ENCODE measurements at regions not wholly inside any gene's neighbourhood (a gene's known extent, or its start where the extent isn't known, plus 50 kb on each side); places are given as distances from the start of the nearest gene placed in this dataset.

DNA sequence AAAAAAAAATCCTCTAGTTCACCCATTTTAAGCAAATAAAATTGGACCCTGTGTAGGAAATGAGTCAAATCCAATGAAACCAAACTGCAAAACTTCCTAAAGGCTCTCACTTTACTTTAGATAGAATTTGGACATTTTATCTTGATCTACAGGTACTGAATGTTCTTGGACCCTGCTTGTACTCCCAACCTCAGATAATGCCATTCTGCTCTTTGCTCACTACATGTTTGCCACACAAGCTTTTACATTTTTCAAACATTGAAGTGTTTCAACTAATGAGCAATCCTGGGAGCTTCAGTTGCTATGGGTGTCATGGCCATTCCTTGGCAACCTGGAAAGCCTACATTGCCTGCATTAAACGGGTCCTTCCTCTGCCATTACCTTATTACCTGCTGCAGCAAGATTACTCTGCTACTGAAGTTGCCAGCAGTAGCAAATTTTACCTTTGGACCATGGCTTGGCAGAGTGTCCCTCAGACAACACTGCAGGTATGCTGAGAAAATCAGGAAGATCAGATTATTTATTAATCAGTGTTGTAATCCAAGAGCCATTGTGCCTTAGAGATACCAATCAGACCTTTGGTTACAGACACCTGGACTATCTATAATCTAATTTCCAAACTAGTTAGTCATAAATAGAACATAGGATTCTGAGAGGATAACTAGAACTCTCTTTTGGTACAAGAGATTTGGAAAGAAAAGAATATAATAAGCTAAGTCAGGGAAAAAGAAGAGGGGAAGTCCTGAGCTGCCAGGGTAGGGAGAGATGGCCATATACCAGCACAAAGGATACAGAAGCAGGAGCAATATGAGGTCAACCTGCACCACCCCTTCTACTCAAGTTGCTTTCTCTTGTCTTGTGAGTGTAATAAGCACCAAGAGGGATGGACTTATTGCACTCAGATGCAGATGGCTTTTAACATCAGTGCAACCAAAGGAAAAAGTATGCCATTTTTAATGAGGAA lies 293.3 kb upstream of the TFPI start:
- H3K27me3 ChIP-seq (ENCODE audit: control insufficient read depth in 2 of 2, insufficient read depth in 2 of 2, low read length in 2 of 2), result no peaks in the 10 kb centered on the region
- H4K20me1 ChIP-seq (ENCODE audit: insufficient read depth, low read length), result no peaks in the 10 kb centered on the region
- Mint-ChIP-seq H3K27ac (no peak overlapping the region), H3K36me3 (no peaks in the 10 kb centered on the region), H3K4me1 (no peaks in the 10 kb centered on the region), H3K27me3 (ENCODE audit: low read depth in 3 of 3) (peaks cover 0 to 3% (median 0%) of the 10 kb centered on the region in 3 donors), H3K9me3 (peaks cover 0 to 3% (median 0%) of the 10 kb centered on the region in 7 donors), H3K4me3 (no peak overlapping the region)
- 82% methylated on average over 1 of the region's 1 CpG for WGBS (ENCODE audit: insufficient coverage)
- no peak overlapping the region for H2AFZ ChIP-seq (ENCODE audit: insufficient read depth, low read depth, low read length, poor library complexity, severe bottlenecking)
- H3K27ac ChIP-seq (ENCODE audit: low read depth in 1 of 2, low read length in 2 of 2), result no peak overlapping the region
- no peaks in the 10 kb centered on the region for H3K36me3 ChIP-seq (replicated peaks in 1 of 2; ENCODE audit: control insufficient read depth in 1 of 2, insufficient read depth in 2 of 2, low read length in 2 of 2)
- H3K9me3 ChIP-seq (replicated peaks in 1 of 2; ENCODE audit: control insufficient read depth in 1 of 2, insufficient read depth in 1 of 2, low read length in 2 of 2), result no peaks in the 10 kb centered on the region
- no peak overlapping the region for H3K9ac ChIP-seq (ENCODE audit: insufficient read depth, low read length, poor library complexity, severe bottlenecking)
- H3K4me2 ChIP-seq (replicated peaks; ENCODE audit: extremely low read depth, low read length, poor library complexity, severe bottlenecking), result no peak overlapping the region
- no peak overlapping the region for H3K4me3 ChIP-seq (replicated peaks in 1 of 3; ENCODE audit: low read depth in 2 of 3, low read length in 3 of 3)
- no peaks in the 10 kb centered on the region for H3K79me2 ChIP-seq (ENCODE audit: insufficient read depth, low read length)
- TF ChIP-seq, protein P1, sequence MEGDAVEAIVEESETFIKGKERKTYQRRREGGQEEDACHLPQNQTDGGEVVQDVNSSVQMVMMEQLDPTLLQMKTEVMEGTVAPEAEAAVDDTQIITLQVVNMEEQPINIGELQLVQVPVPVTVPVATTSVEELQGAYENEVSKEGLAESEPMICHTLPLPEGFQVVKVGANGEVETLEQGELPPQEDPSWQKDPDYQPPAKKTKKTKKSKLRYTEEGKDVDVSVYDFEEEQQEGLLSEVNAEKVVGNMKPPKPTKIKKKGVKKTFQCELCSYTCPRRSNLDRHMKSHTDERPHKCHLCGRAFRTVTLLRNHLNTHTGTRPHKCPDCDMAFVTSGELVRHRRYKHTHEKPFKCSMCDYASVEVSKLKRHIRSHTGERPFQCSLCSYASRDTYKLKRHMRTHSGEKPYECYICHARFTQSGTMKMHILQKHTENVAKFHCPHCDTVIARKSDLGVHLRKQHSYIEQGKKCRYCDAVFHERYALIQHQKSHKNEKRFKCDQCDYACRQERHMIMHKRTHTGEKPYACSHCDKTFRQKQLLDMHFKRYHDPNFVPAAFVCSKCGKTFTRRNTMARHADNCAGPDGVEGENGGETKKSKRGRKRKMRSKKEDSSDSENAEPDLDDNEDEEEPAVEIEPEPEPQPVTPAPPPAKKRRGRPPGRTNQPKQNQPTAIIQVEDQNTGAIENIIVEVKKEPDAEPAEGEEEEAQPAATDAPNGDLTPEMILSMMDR (IDR thresholded peaks at IDR 0.05), result no peak
- no peak for DNase-seq
- no peaks in the 10 kb centered on the region for H3K4me1 ChIP-seq (ENCODE audit: control insufficient read depth in 1 of 2, insufficient read depth in 2 of 2, low read length in 2 of 2)
- intact Hi-C loops (cut with micrococcal nuclease), result no loop called here

GRCh38 chr2:187851955-187852561 lies 297.8 kb upstream of the TFPI start:
- H3K27me3 ChIP-seq (ENCODE audit: control insufficient read depth in 2 of 2, insufficient read depth in 2 of 2, low read length in 2 of 2), result no peaks in the 10 kb centered on the region
- no peak overlapping the region for H3K9ac ChIP-seq (ENCODE audit: insufficient read depth, low read length, poor library complexity, severe bottlenecking)
- H3K4me1 Mint-ChIP-seq, result no peaks in the 10 kb centered on the region
- H3K9me3 Mint-ChIP-seq, result peaks cover 0 to 3% (median 0%) of the 10 kb centered on the region in 7 donors
- no peaks in the 10 kb centered on the region for H4K20me1 ChIP-seq (ENCODE audit: insufficient read depth, low read length)
- H3K79me2 ChIP-seq (ENCODE audit: insufficient read depth, low read length), result no peaks in the 10 kb centered on the region
- no peak for DNase-seq
- 63% methylated on average over 2 of the region's 5 CpGs for WGBS (ENCODE audit: insufficient coverage)
- H2AFZ ChIP-seq (ENCODE audit: insufficient read depth, low read depth, low read length, poor library complexity, severe bottlenecking), result no peak overlapping the region
- H3K27ac Mint-ChIP-seq, result no peak overlapping the region
- H3K36me3 Mint-ChIP-seq, result no peaks in the 10 kb centered on the region
- H3K4me3 ChIP-seq (replicated peaks in 1 of 3; ENCODE audit: low read depth in 2 of 3, low read length in 3 of 3), result no peak overlapping the region
- TF ChIP-seq, protein P1 (IDR thresholded peaks at IDR 0.05), result no peak
- no peaks in the 10 kb centered on the region for H3K36me3 ChIP-seq (replicated peaks in 1 of 2; ENCODE audit: control insufficient read depth in 1 of 2, insufficient read depth in 2 of 2, low read length in 2 of 2)
- H3K27me3 Mint-ChIP-seq (ENCODE audit: low read depth in 3 of 3), result peaks cover 0 to 3% (median 0%) of the 10 kb centered on the region in 3 donors
- intact Hi-C loops (cut with micrococcal nuclease), result no loop called here
- no peaks in the 10 kb centered on the region for H3K4me1 ChIP-seq (ENCODE audit: control insufficient read depth in 1 of 2, insufficient read depth in 2 of 2, low read length in 2 of 2)
- no peak overlapping the region for H3K4me3 Mint-ChIP-seq
- H3K9me3 ChIP-seq (replicated peaks in 1 of 2; ENCODE audit: control insufficient read depth in 1 of 2, insufficient read depth in 1 of 2, low read length in 2 of 2), result no peaks in the 10 kb centered on the region
- H3K27ac ChIP-seq (ENCODE audit: low read depth in 1 of 2, low read length in 2 of 2), result no peak overlapping the region
- no peak overlapping the region for H3K4me2 ChIP-seq (replicated peaks; ENCODE audit: extremely low read depth, low read length, poor library complexity, severe bottlenecking)

Measured in CD14-positive monocyte (primary cell).